ENCODE measurements at regions not wholly inside any gene's neighbourhood (a gene's known extent, or its start where the extent isn't known, plus 50 kb on each side); places are given as distances from the start of the nearest gene placed in this dataset.
"Not testable (repeated sequence)": the region's sequence is repeated elsewhere in the genome, so short reads cannot be mapped to it uniquely, and the experiment has no call there.

DNA sequence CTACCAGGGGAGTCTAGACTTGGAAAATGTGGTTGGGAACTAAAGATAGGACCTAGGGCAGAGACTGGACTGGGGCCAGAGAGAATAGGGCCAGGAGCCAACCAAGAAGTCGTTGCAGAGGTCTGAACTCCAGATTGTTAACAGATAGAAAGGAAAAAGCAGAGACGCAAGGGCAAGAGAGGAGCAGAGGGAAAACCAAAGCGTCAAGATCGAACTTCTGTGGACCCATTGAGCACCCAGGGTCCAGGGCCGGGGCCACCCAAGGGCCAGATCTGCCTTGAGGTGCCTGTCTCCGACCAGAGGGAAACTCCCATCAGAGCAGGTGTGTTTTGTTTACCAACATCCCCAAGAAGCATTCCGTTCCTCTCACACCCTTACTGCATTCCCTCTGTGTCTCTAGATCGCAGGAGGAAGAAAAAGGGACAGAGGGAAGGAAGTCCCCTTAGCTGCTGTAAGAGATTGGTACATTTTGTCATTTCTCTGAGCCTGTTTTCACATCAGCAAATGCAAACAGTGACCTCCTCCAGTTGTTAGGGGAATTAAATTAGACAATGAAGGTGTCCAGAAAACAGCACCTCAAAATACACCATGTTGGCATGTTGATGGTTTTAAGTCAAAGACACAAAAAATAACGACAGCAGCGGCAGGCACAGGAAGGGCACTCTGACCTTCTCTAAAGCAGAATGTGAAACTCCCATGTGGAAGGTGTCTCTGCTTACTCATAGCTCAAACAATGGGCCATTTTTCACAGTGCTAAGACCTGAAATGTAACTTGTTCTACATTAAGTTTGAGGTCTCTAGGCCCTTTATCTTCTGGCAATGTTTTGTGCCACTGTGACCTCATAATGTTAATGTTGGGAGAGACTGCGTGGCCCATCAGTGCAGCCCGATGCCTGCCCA, 105.8 kb upstream of the RAB4A start:
- DNase-seq, result no peak

DNA sequence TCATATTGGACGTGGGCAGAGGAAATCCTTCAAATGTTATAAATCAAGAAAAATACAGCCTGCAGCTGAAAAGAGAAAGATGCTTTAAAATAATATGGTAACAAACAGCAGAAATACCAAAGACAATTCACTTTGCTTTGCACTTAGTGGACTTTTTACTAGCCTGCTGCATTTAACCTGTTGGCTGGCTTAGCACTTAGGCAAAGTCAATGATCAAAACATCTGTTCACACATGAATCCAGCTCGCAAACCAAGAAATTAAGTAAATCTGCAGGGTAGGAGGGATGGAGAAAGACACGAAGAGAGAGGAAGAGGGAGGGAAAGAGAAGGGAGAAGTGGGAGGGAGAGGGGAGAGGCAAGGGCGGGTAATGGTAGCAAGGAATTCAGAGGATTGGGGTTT, 103.6 kb upstream of the RAB4A start:
- no peak for DNase-seq

DNA sequence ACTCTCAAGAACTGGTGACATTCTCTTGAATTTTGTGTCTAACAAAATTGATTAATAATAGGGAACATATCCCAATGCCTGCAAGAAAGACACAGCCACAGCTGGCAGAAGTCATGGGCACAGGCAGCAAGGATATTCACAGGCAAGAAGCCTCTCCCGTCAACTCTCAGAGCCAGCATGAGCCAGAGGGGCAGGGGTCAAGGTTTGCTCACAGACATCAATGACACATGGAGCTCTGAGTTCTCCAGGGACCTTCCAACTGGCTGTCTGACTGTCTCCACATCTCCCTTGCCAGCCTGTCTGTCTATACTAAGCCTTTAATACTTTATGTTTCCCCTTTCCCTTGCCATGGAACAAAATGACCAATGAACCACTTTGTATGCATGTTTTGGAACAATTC, 101.5 kb upstream of the RAB4A start:
- no peak for DNase-seq

DNA sequence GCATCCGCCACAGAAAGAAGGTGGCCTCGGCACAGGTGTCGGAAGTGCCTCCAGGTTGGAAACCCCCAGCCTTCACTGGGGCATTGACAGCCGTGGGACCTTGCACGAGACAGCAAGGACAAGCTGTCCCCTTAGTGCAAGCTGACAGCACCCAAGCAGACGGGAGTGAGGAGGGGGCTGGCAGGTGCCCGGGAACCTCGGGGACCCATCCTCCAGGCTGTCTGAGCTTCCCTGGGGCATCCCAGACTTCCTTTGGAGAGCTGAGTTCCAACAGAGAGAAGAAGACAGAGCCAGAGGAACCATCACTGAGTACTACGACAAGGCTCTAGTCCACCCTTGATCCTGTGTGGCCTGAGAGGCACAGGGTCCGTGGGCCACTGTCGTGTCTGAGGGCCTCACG, 100.6 kb upstream of the RAB4A start:
- no peak for DNase-seq

DNA sequence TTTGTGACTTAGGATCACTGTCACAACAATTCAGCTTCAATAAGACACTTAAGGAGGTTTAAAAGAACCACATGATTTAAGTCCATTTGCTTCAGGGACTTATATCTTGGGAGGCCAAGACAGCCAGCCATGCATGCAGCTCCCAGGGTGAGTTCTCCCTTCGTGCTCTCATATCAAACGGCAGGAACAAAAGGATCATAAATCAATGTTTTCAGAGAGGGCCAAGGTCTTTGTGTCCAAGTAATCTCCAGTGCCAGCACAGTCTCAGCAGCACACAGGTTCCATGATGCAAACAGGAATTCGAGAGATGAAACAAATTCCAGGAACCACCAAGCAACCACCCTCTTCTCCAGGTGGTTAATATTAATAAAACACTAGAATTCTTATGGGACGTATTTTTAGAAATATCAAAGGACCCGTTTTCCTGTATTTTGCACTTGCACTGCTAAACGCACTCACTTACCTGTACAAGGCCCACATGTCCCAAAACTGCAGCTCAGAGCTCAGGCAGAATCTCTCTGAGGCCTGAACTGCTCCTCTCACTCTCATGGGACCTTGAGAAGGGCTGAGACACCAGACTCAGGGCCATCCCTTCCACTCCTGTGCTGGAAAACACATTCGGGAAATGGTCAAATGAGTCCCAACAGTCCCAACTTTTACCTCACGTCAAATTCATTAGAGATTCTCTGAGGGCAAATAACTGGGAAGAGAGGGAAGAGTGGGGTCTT, 100.0 kb upstream of the RAB4A start:
- DNase-seq, result no peak

DNA sequence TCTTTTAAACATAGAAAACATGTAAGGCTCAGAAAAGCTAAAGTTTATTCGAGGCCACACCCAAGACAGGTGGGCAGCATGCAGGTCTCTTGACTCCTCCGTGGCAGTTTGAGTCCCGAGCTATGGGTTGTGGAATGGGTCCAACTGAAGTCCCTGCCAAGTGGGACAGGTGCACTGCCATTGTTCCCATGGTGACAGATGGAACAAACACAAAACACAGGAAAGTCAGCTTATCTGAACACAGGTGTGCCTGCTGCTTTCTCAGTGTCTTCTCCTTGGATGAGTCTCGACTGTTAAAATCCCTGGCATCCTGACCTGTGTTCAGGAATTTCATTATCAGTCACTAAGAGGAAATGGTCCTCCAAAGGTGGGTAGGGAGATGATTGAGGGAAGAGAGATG, 99.0 kb upstream of the RAB4A start:
- no peak for DNase-seq

DNA sequence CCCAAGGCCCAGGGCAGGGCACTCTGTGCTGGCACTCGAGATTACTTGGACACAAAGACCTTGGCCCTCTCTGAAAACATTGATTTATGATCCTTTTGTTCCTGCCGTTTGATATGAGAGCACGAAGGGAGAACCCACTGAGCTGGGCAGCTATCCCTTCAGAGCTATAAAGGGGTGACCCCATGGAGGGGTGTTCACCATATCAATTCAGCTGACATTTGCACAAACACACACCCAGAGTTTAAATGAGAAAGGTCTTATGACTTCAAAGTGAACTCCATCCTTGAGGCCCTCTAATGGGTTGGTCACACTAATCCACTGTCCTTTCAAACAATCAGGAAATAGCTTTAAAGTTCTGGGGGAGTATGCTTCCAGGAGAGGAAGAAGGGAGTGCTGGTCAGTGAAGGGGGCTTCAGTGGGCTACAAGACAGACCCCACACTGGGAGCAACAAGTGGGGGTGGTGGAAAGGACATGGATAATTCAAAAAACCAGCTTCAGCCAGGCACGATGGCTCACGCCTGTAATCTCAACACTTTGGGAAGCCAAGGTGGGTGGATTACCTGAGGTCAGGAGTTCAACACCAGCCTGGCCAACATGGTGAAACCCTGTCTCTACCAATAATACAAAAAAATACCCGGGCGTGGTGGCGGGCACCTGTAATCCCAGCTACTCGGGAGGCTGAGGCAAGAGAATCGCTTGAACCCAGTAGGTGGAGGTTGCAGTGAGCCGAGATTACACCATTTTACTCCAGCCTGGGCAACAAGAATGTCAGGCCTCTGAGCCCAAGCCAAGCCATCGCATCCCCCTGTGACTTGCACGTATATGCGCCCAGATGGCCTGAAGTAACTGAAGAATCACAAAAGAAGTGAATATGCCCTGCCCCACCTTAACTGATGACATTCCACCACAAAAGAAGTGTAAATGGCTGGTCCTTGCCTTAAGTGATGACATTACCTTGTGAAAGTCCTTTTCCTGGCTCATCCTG, 97.1 kb upstream of the RAB4A start:
- not testable (repeated sequence) for DNase-seq

DNA sequence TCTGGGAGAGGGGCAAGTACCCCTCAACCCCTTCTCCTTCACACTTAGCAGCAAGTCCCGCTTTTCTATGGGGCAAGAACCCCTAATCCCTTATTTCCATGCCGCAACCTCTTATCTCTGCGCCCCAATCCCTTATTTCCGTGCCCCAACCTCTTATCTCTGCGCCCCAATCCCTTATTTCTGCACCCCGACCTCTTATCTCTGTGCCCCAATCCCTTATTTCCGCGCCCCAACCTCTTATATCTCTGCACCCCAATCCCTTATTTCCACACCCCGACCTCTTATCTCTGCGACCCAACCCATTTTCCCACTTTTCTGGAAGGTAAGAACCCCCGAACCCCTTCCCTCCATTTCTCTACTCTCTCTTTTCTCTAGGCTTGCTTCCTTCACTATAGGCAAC, 95.6 kb upstream of the RAB4A start:
- not testable (repeated sequence) for DNase-seq

DNA sequence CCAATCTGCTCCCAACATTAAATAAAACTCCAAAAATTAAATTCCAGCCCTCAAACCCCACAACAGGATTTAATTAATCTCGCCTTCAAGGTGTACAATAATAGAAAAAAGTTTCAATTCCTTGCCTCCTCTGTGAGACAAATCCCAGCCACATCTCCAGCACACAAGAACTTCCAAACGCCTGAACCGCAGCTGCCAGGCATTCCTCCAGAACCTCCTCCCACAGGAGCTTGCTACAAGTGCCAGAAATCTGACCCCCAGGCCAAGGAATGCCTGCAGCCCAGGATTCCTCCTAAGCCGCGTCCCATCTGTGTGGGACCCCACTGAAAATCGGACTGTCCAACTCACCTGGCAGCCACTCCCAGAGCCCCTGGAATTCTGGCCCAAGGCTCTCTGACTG, 94.5 kb upstream of the RAB4A start:
- not testable (repeated sequence) for DNase-seq

DNA sequence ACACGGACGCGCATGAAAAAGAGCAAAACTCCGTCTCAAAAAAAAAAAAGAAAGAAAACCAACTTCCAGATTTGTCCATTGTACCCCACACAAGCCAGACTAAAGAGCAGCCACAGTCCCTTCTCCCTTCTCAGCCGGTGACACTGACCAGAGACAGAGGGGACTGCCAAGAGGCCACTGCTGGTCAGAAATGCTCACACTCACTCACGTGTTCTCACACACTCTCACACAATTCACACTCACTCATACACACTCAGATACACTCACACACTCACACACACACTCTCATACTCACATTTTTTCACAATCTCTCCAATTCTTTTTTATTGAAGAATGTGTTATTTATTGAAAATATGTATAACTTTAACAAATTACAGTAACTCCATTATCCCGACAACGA, 90.8 kb upstream of the RAB4A start:
- DNase-seq, result no peak

DNA sequence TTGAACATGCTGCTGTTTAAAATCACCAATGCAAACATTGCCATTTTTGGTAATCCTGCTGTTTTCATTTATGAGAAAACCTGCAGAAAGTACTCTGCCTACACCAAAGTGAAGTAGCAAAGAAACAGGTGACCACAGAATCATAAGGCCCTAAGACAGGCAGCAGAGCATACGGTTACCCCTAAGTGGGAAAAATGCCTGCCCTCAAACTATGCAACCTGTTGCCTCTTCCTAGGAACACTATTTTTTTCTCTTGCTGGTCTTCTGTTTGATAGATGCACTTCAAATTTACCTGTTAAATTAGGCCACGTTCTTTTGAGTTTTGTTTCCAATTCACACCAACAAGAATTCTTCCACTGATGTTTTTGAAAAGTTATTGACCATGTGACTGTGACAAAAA, 89.5 kb upstream of the RAB4A start:
- DNase-seq, result no peak

DNA sequence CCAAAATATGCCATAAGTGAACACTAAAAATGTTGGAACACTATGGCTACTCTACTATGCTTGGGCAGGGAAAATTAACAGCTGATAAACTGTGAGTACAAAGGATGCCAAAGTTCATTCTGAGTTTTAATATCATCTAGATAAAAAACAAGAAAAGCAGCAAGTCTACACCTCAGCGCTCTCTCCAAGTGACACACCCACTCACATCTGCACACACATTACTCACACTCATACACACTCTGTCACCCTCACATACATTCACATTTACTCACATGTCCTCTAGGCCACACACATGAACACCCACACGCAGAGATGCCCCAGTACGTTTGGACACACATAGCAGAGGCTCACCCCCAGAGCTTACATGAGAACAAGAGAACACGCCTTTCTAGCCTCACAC, 87.3 kb upstream of the RAB4A start:
- DNase-seq, result no peak

DNA sequence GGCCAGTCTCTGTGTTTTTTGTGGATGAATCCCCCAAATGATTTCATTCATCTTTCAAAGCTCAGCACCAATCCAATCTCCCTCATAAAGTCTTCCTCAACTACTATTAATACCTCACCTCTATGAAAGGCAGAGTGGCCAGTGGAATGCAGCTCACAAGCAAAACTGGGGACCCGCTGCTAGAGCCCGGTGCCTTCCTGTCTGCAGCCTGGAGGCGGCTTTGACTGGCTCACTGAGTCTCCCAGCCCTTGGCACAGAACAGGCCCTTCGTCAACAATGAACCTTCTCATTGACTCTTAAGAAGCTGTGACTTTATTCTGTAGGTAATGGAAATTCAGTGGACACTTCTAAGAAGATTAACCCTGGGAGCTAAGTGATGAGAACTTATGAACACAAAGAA, 86.8 kb upstream of the RAB4A start:
- DNase-seq, result no peak

DNA sequence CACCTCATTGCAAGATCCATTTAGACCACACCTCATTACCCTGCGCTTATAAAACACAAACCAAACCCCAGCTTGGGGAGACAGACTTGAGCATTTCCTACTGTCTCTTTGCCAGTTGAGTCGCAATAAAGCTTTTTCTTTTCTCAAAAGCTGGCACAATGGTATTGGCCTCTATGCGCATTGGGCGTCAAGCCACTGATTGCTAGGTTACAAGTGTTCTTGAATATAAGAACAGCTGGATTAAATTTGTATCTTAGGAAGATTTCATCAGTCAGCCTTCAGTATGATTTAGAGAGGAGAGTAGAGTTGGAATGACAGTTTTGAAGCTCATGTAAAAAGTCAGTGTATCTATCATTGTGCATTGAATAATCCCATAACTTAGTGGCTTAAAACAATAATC, 84.9 kb upstream of the RAB4A start:
- DNase-seq, result no peak

DNA sequence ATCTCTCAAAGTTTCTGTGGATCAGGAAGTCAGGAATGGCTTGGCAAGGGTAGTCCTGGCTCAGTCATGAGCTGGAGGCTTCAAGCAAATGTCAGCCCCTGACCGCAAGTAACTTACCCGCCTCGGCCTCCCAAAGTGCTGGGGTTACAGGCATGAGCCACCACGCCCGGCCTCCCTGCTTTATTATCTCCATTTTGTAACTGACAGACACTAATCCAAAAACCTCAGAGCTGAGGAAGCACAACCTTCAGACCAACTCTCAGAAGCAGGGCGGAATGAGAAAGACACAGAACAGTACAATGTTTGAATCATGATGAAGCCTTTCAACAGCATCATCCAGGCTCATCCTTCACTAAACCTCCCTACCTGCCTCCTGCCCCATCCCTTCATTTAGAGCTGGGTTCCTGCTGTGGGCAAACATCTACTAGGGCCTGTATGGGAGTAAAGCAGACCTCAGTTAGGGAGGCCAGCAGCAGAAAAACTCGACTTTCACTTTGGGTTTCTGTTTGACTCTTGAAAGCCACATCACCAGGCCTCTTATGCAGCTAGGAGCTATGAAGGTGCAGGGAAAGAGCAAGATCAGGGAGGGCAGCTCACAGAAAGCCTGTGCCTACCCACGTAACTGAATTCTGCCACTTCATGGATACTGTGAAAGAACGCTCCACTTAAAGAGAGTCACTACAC, 84.4 kb upstream of the RAB4A start:
- no peak for DNase-seq

DNA sequence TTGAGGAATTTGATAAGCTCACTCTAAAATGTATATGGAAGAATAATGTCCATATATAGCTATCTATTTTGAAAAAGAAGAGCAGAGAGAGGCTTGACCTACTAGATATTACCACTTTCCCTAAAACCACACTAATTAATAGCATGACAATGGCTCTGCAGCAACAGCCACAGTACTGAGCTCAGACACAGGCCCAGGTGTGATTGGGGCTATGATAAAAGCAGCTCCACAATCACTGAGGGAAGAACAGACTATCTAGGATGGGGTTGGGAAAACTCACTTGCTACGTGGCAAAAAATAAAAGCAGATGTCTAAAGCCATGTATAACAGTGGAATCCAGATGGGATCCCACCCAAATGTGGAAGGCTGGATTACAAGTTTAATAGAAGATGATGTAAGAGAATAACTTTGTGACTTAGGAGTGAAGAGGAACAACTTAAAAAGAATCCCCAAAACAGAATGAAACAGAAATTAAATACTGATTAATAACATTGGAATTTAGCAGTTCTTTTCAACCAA, 80.8 kb upstream of the RAB4A start:
- DNase-seq, result no peak

DNA sequence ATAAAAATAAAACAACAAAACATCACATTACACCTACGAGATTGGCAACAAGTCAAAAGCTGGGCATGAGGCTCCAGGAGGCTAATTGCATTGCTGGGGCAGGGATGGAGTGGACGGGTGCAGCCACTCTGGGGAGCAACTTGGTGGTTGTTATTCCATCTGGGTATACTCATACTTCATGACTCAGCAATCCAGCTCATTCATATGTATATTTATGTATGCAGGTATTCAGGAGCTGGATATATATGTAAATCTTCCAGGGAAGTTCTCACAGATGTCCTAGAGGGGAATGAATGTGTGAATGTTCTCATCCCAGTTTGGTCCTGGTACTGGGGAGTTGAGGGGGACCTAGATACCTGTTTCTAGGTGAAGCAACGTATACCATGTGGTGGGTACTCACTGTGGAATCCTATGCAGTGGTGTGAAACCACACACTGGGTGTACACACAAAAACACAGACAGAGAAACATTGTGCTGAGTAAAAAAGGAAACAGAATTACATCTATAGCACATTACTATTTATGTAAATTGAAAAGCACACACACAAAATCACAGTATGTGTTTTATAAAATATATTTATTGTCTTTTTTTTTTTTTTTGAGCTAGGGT, 79.7 kb upstream of the RAB4A start:
- DNase-seq, result no peak

DNA sequence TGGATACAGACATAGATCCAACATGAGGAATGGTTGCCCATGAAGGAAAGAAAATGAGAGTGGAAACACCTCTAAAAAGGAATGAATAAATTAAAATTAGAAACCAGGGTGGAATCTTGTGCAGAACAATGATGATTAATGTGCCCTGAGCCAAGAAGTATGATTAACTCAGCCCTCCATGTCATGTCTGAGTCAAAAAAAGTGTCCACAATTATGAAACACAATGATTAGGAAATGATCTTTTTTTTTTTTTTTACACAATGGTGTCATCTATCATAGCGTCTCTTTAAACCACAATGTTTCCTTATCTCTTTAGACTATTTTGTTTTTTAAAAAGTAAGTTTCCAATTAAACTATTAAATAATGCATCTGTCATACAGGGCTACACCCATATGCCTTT, 78.9 kb upstream of the RAB4A start:
- no peak for DNase-seq

DNA sequence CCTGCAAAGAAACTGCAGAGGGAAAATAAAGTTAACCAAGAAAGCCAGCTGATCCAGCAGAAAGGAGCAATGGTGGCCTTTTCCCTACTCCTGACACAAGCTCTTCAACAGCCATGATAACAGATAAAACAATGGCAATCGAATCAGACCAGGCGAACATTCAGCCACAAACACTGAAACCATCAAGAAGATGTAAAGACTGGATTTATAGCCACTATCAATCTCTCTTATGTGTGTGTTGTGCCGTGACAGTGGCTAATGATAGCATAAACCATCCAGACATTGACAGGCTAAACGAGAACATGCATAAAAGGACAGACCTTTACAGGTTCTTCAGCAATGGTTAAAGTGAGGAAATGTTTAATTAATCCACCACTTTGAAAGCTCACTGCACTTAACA, 78.1 kb upstream of the RAB4A start:
- no peak for DNase-seq

DNA sequence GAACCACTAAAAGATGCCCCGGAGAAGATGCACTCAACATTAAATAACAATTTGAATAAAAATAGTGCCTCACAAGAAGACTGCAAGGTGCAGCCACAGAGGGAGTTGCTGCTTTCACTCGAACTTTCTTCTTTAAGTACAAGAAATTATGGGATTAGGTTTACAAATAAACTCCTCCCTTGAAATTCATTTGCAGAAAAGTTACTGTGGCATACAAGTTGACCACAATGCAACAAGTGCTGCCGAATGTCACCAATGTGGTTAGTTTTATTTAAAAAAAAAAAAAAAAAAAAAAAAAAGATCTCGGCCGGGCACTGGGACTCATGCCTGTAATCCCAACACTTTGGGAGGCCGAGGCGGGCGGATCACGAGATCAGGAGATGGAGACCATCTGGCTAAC, 76.8 kb upstream of the RAB4A start:
- no peak for DNase-seq

DNA sequence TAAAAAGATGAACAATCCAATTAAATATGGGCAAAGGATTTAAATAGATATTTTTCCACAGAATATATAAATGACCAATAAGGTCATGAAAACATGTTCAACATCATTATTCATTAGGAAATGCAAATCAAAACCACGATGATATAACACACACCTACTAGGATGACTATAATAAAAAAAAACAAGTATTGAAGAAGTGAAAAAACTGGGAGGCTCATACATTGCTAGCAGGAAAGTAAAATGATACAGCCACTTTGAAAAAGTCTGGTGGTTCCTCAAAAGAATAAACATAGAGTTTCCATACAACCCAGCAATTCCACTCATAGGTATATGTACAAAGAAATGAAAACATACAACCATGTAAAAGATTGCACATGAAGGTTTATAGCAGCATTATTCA, 75.7 kb upstream of the RAB4A start:
- no peak for DNase-seq
